IMR-90 (cell line): ENCODE measurements at regions not wholly inside any gene's neighbourhood (a gene's known extent, or its start where the extent isn't known, plus 50 kb on each side); places are given as distances from the start of the nearest gene placed in this dataset.

Experiments
- ATAC-seq: fragments of 200-7000 bp; cut with Tn5 transposase; 2 replicates; pipeline ENCODE4 v1.9.1; 2020; ENCODE audit warnings: low read depth, mild to moderate bottlenecking, moderate library complexity
- BruUV-seq: library from RNA; stranded (reverse); fragments of 400-500 nt; replicated peaks from 2 replicates; lab custom pipeline; 2021; lab: Mats Ljungman, UMichigan
- CTCF ChIA-PET: fragments of 300-600 bp; formaldehyde crosslinking; extraction: SDS; loops from one replicate; lab custom pipeline; 2021; ENCODE audit warnings: antibody characterized with exemption; lab: Yijun Ruan, JAX
- POLR2A ChIA-PET: fragments of 300-600 bp; sonication (Branson Sonifier 250); formaldehyde crosslinking; loops from one replicate; lab custom pipeline; 2022; ENCODE audit warnings: antibody characterized with exemption; ENCODE audit not compliant: unreplicated experiment; lab: Charles Lee
- DNase-seq: peaks from one replicate; pipeline ENCODE4 v3.0.0; 2013
- H2AFZ ChIP-seq: replicated peaks from 2 replicates; pipeline ENCODE3; 2013; ENCODE audit warnings: low read length, mild to moderate bottlenecking; ENCODE audit not compliant: poor library complexity
- H2AK5ac ChIP-seq: 2 replicates; pipeline ENCODE4 v1.6.1; 2013; ENCODE audit warnings: low read depth, low read length, inconsistent platforms
- H2AK9ac ChIP-seq: replicated peaks from 2 replicates; pipeline ENCODE3; 2013; ENCODE audit warnings: mild to moderate bottlenecking, low read depth, low read length, moderate library complexity; ENCODE audit not compliant: poor library complexity
- H2BK120ac ChIP-seq: 2 replicates; pipeline ENCODE4 v1.6.1; 2013; ENCODE audit warnings: low read depth, low read length, inconsistent platforms
- H2BK15ac ChIP-seq: 3 replicates; pipeline ENCODE4 v1.6.1; 2013; ENCODE audit warnings: low read depth, low read length, inconsistent platforms
- H2BK20ac ChIP-seq: 2 replicates; pipeline ENCODE4 v1.6.1; 2013; ENCODE audit warnings: low read depth, mild to moderate bottlenecking, inconsistent platforms, low read length, moderate library complexity
- H2BK5ac ChIP-seq: 2 replicates; pipeline ENCODE4 v1.6.1; 2013; ENCODE audit warnings: mild to moderate bottlenecking, low read depth, low read length, inconsistent platforms; ENCODE audit not compliant: poor library complexity, severe bottlenecking
- H3K14ac ChIP-seq: replicated peaks from 2 replicates; pipeline ENCODE4 v1.6.1; 2013; ENCODE audit warnings: low read depth, low read length, inconsistent platforms
- H3K18ac ChIP-seq: 2 replicates; pipeline ENCODE4 v1.6.1; 2013; ENCODE audit warnings: low read depth, low read length, control low read depth
- H3K23ac ChIP-seq: 2 replicates; pipeline ENCODE4 v1.6.1; 2013; ENCODE audit warnings: low read depth, low read length, inconsistent platforms
- H3K27ac ChIP-seq: 2 replicates; pipeline ENCODE4 v1.5.1; 2013; ENCODE audit warnings: mild to moderate bottlenecking, control low read depth, low read length; ENCODE audit not compliant: insufficient read depth
- H3K27me3 ChIP-seq: 2 replicates; pipeline ENCODE4 v1.6.1; 2013; ENCODE audit warnings: low read length; ENCODE audit not compliant: control insufficient read depth, insufficient read depth
- H3K36me3 ChIP-seq: 2 replicates; pipeline ENCODE4 v1.6.1; 2013; ENCODE audit warnings: low read length, mixed read lengths; ENCODE audit not compliant: control insufficient read depth, insufficient read depth
- H3K4ac ChIP-seq: 2 replicates; pipeline ENCODE4 v1.6.1; 2013; ENCODE audit warnings: low read depth, low read length, inconsistent platforms
- H3K4me1 ChIP-seq: 2 replicates; pipeline ENCODE4 v1.6.1; 2013; ENCODE audit warnings: low read length, mixed read lengths; ENCODE audit not compliant: control insufficient read depth, insufficient read depth
- H3K4me2 ChIP-seq: 2 replicates; pipeline ENCODE4 v1.6.1; 2013; ENCODE audit warnings: low read depth, mild to moderate bottlenecking, control low read depth, low read length, moderate library complexity
- H3K4me3 ChIP-seq: 2 replicates; pipeline ENCODE4 v1.5.1; 2013; ENCODE audit warnings: low read depth, mild to moderate bottlenecking, control low read depth, low read length, moderate library complexity; ENCODE audit not compliant: insufficient read depth
- H3K56ac ChIP-seq: 2 replicates; pipeline ENCODE4 v1.6.1; 2013; ENCODE audit warnings: low read length, inconsistent platforms; ENCODE audit not compliant: insufficient read depth; ENCODE audit errors: extremely low read depth
- H3K79me1 ChIP-seq, 2 experiments: 2 replicates each; pipeline ENCODE4 v1.6.1; 2013; ENCODE audit warnings: low read length in 2 of 2, inconsistent platforms in 1 of 2, low read depth in 1 of 2
- H3K9ac ChIP-seq: 2 replicates; pipeline ENCODE4 v1.6.1; 2013; ENCODE audit warnings: low read depth, low read length, control low read depth
- H3K9me1 ChIP-seq: 2 replicates; pipeline ENCODE4 v1.6.1; 2013; ENCODE audit warnings: low read length, inconsistent platforms; ENCODE audit not compliant: insufficient read depth
- H3K9me3 ChIP-seq: 2 replicates; pipeline ENCODE4 v1.6.1; 2013; ENCODE audit warnings: low read length; ENCODE audit not compliant: control insufficient read depth, insufficient read depth
- H4K20me1 ChIP-seq: 2 replicates; pipeline ENCODE4 v1.6.1; 2013; ENCODE audit warnings: low read length, inconsistent platforms; ENCODE audit not compliant: insufficient read depth
- H4K5ac ChIP-seq: 2 replicates; pipeline ENCODE4 v1.6.1; 2013; ENCODE audit warnings: mild to moderate bottlenecking, low read depth, low read length, control low read depth
- H4K8ac ChIP-seq, 2 experiments: 2 replicates each; pipeline ENCODE4 v1.6.1; 2013; ENCODE audit warnings: low read depth in 2 of 2, low read length in 2 of 2, control low read depth in 1 of 2, inconsistent platforms in 1 of 2
- H4K91ac ChIP-seq: 2 replicates; pipeline ENCODE4 v1.6.1; 2013; ENCODE audit warnings: low read depth, low read length, inconsistent platforms; ENCODE audit not compliant: insufficient read depth
- BHLHE40 ChIP-seq: fragments of 150-350 bp; IDR thresholded peaks from 2 replicates; pipeline ENCODE4 v1.6.1; 2016; ENCODE audit warnings: mild to moderate bottlenecking, low read depth, low read length
- CEBPB ChIP-seq: IDR thresholded peaks from 2 replicates; pipeline ENCODE4 v1.6.1; 2012; ENCODE audit warnings: low read depth, low read length, improper control_type of control experiment
- CHD1 ChIP-seq: IDR thresholded peaks from 2 replicates; pipeline ENCODE4 v1.6.1; 2012; ENCODE audit warnings: low read depth, low read length, improper control_type of control experiment
- FOS ChIP-seq: fragments of 150-350 bp; IDR thresholded peaks from 2 replicates; pipeline ENCODE4 v1.6.1; 2016; ENCODE audit warnings: low read depth, low read length
- MAFK ChIP-seq: IDR thresholded peaks from 2 replicates; pipeline ENCODE4 v1.6.1; 2012; ENCODE audit warnings: low read depth, low read length, improper control_type of control experiment
- MAZ ChIP-seq: IDR thresholded peaks from 2 replicates; pipeline ENCODE4 v1.6.1; 2012; ENCODE audit warnings: low read depth, mild to moderate bottlenecking, low read length, improper control_type of control experiment, moderate library complexity, borderline replicate concordance
- MXI1 ChIP-seq: IDR thresholded peaks from 2 replicates; pipeline ENCODE4 v1.6.1; 2012; ENCODE audit warnings: low read depth, mild to moderate bottlenecking, low read length, moderate library complexity, borderline replicate concordance
- NFE2L2 ChIP-seq: fragments of 150-350 bp; IDR thresholded peaks from 2 replicates; pipeline ENCODE4 v1.6.1; 2016; ENCODE audit warnings: low read depth, mild to moderate bottlenecking, low read length
- POLR2A ChIP-seq: IDR thresholded peaks from 2 replicates; pipeline ENCODE4 v1.6.1; 2012; ENCODE audit warnings: mild to moderate bottlenecking, low read depth, low read length
- RAD21 ChIP-seq: IDR thresholded peaks from 2 replicates; pipeline ENCODE4 v1.6.1; 2012; ENCODE audit warnings: low read length, improper control_type of control experiment
- RCOR1 ChIP-seq: IDR thresholded peaks from 2 replicates; pipeline ENCODE4 v1.6.1; 2012; ENCODE audit warnings: mild to moderate bottlenecking, low read length, improper control_type of control experiment; ENCODE audit not compliant: insufficient replicate concordance
- RFX5 ChIP-seq: IDR thresholded peaks from 2 replicates; pipeline ENCODE4 v1.8.0; 2012; ENCODE audit warnings: low read depth, mild to moderate bottlenecking, low read length, moderate library complexity
- SMC3 ChIP-seq: fragments of 150-350 bp; IDR thresholded peaks from 2 replicates; pipeline ENCODE4 v1.6.1; 2016; ENCODE audit warnings: low read depth, mild to moderate bottlenecking, antibody characterized with exemption, low read length, moderate library complexity
- WGBS, 2 experiments: methylation state at CpG; one replicate each; pipeline versions ENCODE4 v1.1.5 to v1.1.7; 2013; ENCODE audit warnings: missing lambda C conversion rate in 2 of 2; ENCODE audit not compliant: insufficient read length in 1 of 2; ENCODE audit errors: extremely low coverage in 2 of 2; 5-methylcytosine and 5-hydroxymethylcytosine counted together
- dilution Hi-C: fragments of 300-500 bp; cut with HindIII; formaldehyde crosslinking; loops from one replicate; pipeline ENCODE4 v1.14.3; 2018; ENCODE audit warnings: low sequenced_read_pairs; ENCODE audit not compliant: unreplicated experiment
- in situ Hi-C: fragments of 300-500 bp; cut with MboI; formaldehyde crosslinking; loops from 3 replicates; pipeline ENCODE4 v1.14.3; 2019; ENCODE audit warnings: low sequenced_read_pairs, inconsistent platforms, mixed read lengths
- intact Hi-C: fragments of 100-400 bp; cut with micrococcal nuclease; formaldehyde crosslinking; loops from 2 replicates; pipeline ENCODE4 v1.10.0; 2022
- TF ChIP-seq, protein P1 (sequence below): fragments of 150-350 bp; IDR thresholded peaks from 2 replicates; pipeline ENCODE4 v1.6.1; 2017; ENCODE audit warnings: mild to moderate bottlenecking, antibody characterized with exemption, low read length, low read depth
- TF ChIP-seq, protein P2 (sequence below): conservative IDR thresholded peaks from 2 replicates; pipeline ENCODE4 v1.5.1; 2012; ENCODE audit warnings: mild to moderate bottlenecking, low read depth, low read length, improper control_type of control experiment
- TF ChIP-seq, protein P3 (sequence below): fragments of 150-350 bp; IDR thresholded peaks from 2 replicates; pipeline ENCODE4 v1.6.1; 2016; ENCODE audit warnings: low read depth, mild to moderate bottlenecking, low read length, moderate library complexity, borderline replicate concordance

DNA sequence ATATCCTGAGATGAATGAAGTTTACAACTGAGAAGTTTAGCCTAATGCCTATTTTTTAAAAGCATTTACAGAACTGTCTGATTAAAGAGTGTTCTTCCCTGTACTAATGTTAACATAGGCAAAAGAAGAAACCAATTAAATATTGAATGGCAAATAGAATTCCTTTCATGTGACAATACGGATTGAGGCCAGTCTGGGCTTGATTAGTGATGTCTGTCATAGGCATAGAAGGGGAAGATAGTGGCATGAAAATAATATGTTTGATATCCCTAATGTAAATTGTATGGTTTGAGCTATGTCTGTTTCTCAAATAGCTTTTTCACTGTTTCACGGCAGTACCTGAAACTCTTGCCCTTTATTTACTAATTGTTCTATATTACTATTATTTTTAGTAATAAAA lies 443.1 kb upstream of the CLINT1 start:
- intact Hi-C loops, result no loop called here

More for the DNA sequence above, 443.1 kb upstream of the CLINT1 start:
- BruUV-seq, result no TSS peak
- Histone ChIP-seq H4K91ac (no peak overlapping the region), H3K23ac (no peak overlapping the region), H3K18ac (no peak overlapping the region), H2AK5ac (no peak overlapping the region), H3K4me2 (no peak overlapping the region), H3K36me3 (no peaks in the 10 kb centered on the region), H3K27ac (no peak overlapping the region), H3K9me3 (no peaks in the 10 kb centered on the region), H3K14ac (no peak overlapping the region), H2AK9ac (no peak overlapping the region), H2BK5ac (no peak overlapping the region), H2AFZ (no peak overlapping the region), H2BK120ac (no peak overlapping the region), H3K79me1 (no peaks in the 10 kb centered on the region), H3K56ac (no peak overlapping the region), H2BK15ac (no peak overlapping the region), H4K20me1 (no peaks in the 10 kb centered on the region), H2BK20ac (no peak overlapping the region), H4K5ac (no peak overlapping the region), H3K4ac (no peak overlapping the region), H3K27me3 (no peaks in the 10 kb centered on the region), H3K4me3 (no peak overlapping the region), H4K8ac (no peak overlapping the region), H3K4me1 (no peaks in the 10 kb centered on the region), H3K9me1 (no peaks in the 10 kb centered on the region), H3K9ac (no peak overlapping the region)
- ATAC-seq, result no peak
- TF ChIP-seq, protein P1, sequence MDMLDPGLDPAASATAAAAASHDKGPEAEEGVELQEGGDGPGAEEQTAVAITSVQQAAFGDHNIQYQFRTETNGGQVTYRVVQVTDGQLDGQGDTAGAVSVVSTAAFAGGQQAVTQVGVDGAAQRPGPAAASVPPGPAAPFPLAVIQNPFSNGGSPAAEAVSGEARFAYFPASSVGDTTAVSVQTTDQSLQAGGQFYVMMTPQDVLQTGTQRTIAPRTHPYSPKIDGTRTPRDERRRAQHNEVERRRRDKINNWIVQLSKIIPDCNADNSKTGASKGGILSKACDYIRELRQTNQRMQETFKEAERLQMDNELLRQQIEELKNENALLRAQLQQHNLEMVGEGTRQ, result no peak
- TF ChIP-seq MXI1 (no peak), FOS (no peak), RCOR1 (no peak), RAD21 (no peak), BHLHE40 (no peak), CHD1 (no peak), MAFK (no peak), CEBPB (no peak), SMC3 (no peak), NFE2L2 (no peak), MAZ (no peak), RFX5 (no peak), POLR2A (no peak)
- TF ChIP-seq, protein P2, sequence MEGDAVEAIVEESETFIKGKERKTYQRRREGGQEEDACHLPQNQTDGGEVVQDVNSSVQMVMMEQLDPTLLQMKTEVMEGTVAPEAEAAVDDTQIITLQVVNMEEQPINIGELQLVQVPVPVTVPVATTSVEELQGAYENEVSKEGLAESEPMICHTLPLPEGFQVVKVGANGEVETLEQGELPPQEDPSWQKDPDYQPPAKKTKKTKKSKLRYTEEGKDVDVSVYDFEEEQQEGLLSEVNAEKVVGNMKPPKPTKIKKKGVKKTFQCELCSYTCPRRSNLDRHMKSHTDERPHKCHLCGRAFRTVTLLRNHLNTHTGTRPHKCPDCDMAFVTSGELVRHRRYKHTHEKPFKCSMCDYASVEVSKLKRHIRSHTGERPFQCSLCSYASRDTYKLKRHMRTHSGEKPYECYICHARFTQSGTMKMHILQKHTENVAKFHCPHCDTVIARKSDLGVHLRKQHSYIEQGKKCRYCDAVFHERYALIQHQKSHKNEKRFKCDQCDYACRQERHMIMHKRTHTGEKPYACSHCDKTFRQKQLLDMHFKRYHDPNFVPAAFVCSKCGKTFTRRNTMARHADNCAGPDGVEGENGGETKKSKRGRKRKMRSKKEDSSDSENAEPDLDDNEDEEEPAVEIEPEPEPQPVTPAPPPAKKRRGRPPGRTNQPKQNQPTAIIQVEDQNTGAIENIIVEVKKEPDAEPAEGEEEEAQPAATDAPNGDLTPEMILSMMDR, result no peak
- TF ChIP-seq, protein P3, sequence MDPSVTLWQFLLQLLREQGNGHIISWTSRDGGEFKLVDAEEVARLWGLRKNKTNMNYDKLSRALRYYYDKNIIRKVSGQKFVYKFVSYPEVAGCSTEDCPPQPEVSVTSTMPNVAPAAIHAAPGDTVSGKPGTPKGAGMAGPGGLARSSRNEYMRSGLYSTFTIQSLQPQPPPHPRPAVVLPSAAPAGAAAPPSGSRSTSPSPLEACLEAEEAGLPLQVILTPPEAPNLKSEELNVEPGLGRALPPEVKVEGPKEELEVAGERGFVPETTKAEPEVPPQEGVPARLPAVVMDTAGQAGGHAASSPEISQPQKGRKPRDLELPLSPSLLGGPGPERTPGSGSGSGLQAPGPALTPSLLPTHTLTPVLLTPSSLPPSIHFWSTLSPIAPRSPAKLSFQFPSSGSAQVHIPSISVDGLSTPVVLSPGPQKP, result no peak
- POLR2A ChIA-PET, result no interaction called here
- DNase-seq, result no peak
- WGBS, 2 experiments, result no CpG with 5 or more reads among the region's 2 CpGs
- in situ Hi-C loops (no loop called here), dilution Hi-C loops (no loop called here)
- CTCF ChIA-PET, result no interaction called here
